ENCODE measurements at regions not wholly inside any gene's neighbourhood (a gene's known extent, or its start where the extent isn't known, plus 50 kb on each side); places are given as distances from the start of the nearest gene placed in this dataset.
"Not testable (repeated sequence)": the region's sequence is repeated elsewhere in the genome, so short reads cannot be mapped to it uniquely, and the experiment has no call there.

DNA sequence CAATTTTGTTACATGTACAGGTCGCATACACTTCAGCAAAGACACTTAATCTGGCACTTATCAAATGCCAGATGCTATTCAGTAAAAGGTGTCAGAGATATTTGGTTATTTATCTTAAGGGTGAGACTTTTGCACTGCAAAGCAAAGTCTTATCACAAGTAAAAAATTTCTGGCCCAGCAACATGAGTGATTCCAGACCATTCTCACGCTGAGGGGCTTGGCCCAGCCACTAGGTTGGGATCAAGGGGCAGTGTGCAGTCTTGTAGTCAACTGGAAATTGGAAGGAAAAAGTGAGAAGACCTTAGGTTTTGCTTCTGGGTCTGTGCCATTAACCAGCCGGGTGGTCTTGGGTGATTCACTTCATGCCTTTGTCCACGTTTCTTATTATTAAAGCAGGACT lies 181.6 kb downstream of the RNF144A start:
- H3F3A ChIP-seq (ENCODE audit: low read depth): no peaks in the 10 kb centered on the region
- no peaks in the 10 kb centered on the region for H3K27me3 ChIP-seq (ENCODE audit: insufficient read depth, low read length, poor library complexity, severe bottlenecking)
- H3K4me3 ChIP-seq (ENCODE audit: low read length, poor library complexity, severe bottlenecking): no peak overlapping the region
- no peak for TF ChIP-seq EZH2phosphoT487 (IDR thresholded peaks at IDR 0.05; ENCODE audit: borderline replicate concordance)
- TF ChIP-seq, protein P1, sequence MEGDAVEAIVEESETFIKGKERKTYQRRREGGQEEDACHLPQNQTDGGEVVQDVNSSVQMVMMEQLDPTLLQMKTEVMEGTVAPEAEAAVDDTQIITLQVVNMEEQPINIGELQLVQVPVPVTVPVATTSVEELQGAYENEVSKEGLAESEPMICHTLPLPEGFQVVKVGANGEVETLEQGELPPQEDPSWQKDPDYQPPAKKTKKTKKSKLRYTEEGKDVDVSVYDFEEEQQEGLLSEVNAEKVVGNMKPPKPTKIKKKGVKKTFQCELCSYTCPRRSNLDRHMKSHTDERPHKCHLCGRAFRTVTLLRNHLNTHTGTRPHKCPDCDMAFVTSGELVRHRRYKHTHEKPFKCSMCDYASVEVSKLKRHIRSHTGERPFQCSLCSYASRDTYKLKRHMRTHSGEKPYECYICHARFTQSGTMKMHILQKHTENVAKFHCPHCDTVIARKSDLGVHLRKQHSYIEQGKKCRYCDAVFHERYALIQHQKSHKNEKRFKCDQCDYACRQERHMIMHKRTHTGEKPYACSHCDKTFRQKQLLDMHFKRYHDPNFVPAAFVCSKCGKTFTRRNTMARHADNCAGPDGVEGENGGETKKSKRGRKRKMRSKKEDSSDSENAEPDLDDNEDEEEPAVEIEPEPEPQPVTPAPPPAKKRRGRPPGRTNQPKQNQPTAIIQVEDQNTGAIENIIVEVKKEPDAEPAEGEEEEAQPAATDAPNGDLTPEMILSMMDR (conservative IDR thresholded peaks at IDR 0.05; ENCODE audit: low read length): no peak
- H3K36me3 ChIP-seq (ENCODE audit: insufficient read depth, low read length): no peaks in the 10 kb centered on the region
- H3K9ac ChIP-seq (ENCODE audit: low read depth, low read length, poor library complexity, severe bottlenecking): no peak overlapping the region
- no peak overlapping the region for H3K4me2 ChIP-seq (ENCODE audit: low read depth, low read length, poor library complexity, severe bottlenecking)
- no peaks in the 10 kb centered on the region for H3K79me2 ChIP-seq (ENCODE audit: insufficient read depth, low read length)
- H3K9me2 ChIP-seq (replicated peaks; ENCODE audit: low read depth, low read length): no peaks in the 10 kb centered on the region
- no peaks in the 10 kb centered on the region for H3K9me3 ChIP-seq (ENCODE audit: insufficient read depth, low read depth, low read length)
- H3K4me1 ChIP-seq (ENCODE audit: insufficient read depth, low read length, poor library complexity, severe bottlenecking): no peaks in the 10 kb centered on the region
- H2AFZ ChIP-seq (ENCODE audit: low read length): no peak overlapping the region
- H4K20me1 ChIP-seq (ENCODE audit: insufficient read depth, low read length, poor library complexity, severe bottlenecking): no peaks in the 10 kb centered on the region

DNA sequence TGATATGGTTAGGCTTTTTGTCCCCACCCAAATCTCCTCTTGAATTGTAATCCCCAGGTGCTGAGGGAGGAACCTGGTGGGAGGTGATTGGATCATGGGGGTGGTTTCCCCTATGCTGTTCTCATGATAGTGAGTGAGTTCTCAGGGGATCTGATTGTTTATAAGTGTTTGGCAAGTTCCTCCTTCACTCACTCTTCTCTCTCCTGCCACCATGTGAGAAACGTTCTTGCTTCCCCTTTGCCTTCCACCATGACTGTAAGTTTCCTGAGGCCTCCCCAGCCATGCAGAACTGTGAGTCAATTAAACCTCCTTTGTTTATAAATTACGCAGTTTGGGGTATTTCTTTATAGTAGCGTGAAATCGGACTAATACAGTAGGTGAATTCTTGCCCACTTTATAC lies 182.5 kb downstream of the RNF144A start:
- H3F3A ChIP-seq (ENCODE audit: low read depth); H2AFZ ChIP-seq (ENCODE audit: low read length); H3K9ac ChIP-seq (ENCODE audit: low read depth, low read length, poor library complexity, severe bottlenecking); H4K20me1 ChIP-seq (ENCODE audit: insufficient read depth, low read length, poor library complexity, severe bottlenecking); H3K79me2 ChIP-seq (ENCODE audit: insufficient read depth, low read length); H3K9me3 ChIP-seq (ENCODE audit: insufficient read depth, low read depth, low read length); H3K4me3 ChIP-seq (ENCODE audit: low read length, poor library complexity, severe bottlenecking); H3K4me2 ChIP-seq (ENCODE audit: low read depth, low read length, poor library complexity, severe bottlenecking); H3K4me1 ChIP-seq (ENCODE audit: insufficient read depth, low read length, poor library complexity, severe bottlenecking); H3K27me3 ChIP-seq (ENCODE audit: insufficient read depth, low read length, poor library complexity, severe bottlenecking); H3K36me3 ChIP-seq (ENCODE audit: insufficient read depth, low read length); H3K9me2 ChIP-seq (replicated peaks; ENCODE audit: low read depth, low read length): not testable (repeated sequence)

DNA sequence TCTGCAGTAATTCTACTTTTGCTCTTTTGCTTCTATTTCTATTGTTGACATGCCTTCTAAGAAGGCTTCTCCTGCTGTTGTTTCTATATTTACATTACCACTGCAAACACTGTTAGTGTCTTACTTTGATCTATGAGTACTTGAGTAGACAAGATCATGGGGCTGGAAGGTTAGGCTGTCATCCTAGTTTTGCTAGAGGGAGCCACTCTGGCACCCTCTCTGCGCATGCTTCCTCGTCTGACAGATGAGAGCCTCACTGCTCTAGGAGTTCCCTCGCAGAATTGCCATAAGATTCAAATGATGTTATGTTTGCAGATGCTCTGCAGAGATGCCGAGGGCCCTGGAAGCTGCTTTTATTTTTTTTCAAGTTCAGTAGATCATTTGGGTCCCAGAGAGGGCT lies 185.6 kb downstream of the RNF144A start:
- H3K9me3 ChIP-seq (ENCODE audit: insufficient read depth, low read depth, low read length): no peaks in the 10 kb centered on the region
- no peak overlapping the region for H3K4me3 ChIP-seq (ENCODE audit: low read length, poor library complexity, severe bottlenecking)
- H3K4me1 ChIP-seq (ENCODE audit: insufficient read depth, low read length, poor library complexity, severe bottlenecking): no peaks in the 10 kb centered on the region
- H3K36me3 ChIP-seq (ENCODE audit: insufficient read depth, low read length): no peaks in the 10 kb centered on the region
- no peak overlapping the region for H2AFZ ChIP-seq (ENCODE audit: low read length)
- no peaks in the 10 kb centered on the region for H3K27me3 ChIP-seq (ENCODE audit: insufficient read depth, low read length, poor library complexity, severe bottlenecking)
- TF ChIP-seq, protein P1 (conservative IDR thresholded peaks at IDR 0.05; ENCODE audit: low read length): no peak
- TF ChIP-seq EZH2phosphoT487 (IDR thresholded peaks at IDR 0.05; ENCODE audit: borderline replicate concordance): no peak
- H3K79me2 ChIP-seq (ENCODE audit: insufficient read depth, low read length): no peaks in the 10 kb centered on the region
- no peaks in the 10 kb centered on the region for H3K9me2 ChIP-seq (replicated peaks; ENCODE audit: low read depth, low read length)
- H4K20me1 ChIP-seq (ENCODE audit: insufficient read depth, low read length, poor library complexity, severe bottlenecking): no peaks in the 10 kb centered on the region
- H3K4me2 ChIP-seq (ENCODE audit: low read depth, low read length, poor library complexity, severe bottlenecking): no peak overlapping the region
- H3F3A ChIP-seq (ENCODE audit: low read depth): no peaks in the 10 kb centered on the region
- no peak overlapping the region for H3K9ac ChIP-seq (ENCODE audit: low read depth, low read length, poor library complexity, severe bottlenecking)

DNA sequence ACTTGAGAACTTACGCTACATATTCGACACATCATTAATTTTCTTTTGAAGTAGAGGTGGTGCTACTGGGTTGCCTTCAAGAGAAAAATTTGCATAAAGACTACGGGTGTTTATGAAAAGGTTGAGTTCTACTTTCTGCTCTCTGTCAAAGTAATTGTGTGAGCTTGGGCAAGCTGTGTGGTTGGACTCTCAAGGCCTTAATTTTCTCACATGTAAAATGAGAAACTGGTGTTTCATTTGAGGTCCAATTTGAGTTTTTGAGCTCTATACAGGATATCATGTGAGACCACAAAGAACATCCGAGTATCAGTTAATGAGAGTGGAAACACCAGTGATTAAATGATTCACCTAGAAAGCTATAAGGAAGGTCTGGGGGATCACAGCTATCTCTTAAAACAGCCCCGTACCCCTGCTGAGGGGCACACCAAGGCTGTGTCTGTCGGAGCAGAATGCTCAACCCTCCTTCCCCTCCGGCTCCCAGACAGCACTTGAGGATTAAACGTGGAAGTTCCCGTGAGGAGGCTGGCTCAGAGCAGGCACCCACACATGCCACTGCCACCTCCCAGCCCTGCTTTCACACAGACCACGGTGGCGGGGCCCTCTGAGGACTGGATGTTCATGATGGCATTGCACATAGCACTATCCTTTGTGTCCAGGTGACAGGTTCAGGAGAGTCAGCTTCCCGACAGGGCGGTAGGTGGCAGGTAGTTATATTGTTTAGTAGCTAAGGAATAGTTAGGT lies 191.8 kb downstream of the RNF144A start:
- Histone ChIP-seq H3F3A (ENCODE audit: low read depth) (no peaks in the 10 kb centered on the region), H3K79me2 (ENCODE audit: insufficient read depth, low read length) (no peaks in the 10 kb centered on the region), H3K27me3 (ENCODE audit: insufficient read depth, low read length, poor library complexity, severe bottlenecking) (no peaks in the 10 kb centered on the region), H3K9me2 (replicated peaks; ENCODE audit: low read depth, low read length) (no peaks in the 10 kb centered on the region), H3K4me1 (ENCODE audit: insufficient read depth, low read length, poor library complexity, severe bottlenecking) (no peaks in the 10 kb centered on the region), H3K36me3 (ENCODE audit: insufficient read depth, low read length) (no peaks in the 10 kb centered on the region), H4K20me1 (ENCODE audit: insufficient read depth, low read length, poor library complexity, severe bottlenecking) (no peaks in the 10 kb centered on the region), H2AFZ (ENCODE audit: low read length) (no peak overlapping the region), H3K9ac (ENCODE audit: low read depth, low read length, poor library complexity, severe bottlenecking) (no peak overlapping the region), H3K4me2 (ENCODE audit: low read depth, low read length, poor library complexity, severe bottlenecking) (no peak overlapping the region), H3K9me3 (ENCODE audit: insufficient read depth, low read depth, low read length) (no peaks in the 10 kb centered on the region), H3K4me3 (ENCODE audit: low read length, poor library complexity, severe bottlenecking) (no peak overlapping the region)
- TF ChIP-seq EZH2phosphoT487 (IDR thresholded peaks at IDR 0.05; ENCODE audit: borderline replicate concordance): no peak
- TF ChIP-seq, protein P1 (conservative IDR thresholded peaks at IDR 0.05; ENCODE audit: low read length): no peak

Measured in Loucy (cell line).